HepG2 (cell line): ENCODE measurements at regions not wholly inside any gene's neighbourhood (a gene's known extent, or its start where the extent isn't known, plus 50 kb on each side); places are given as distances from the start of the nearest gene placed in this dataset.

Experiments
- CTCF ChIP-seq: sonication (generic); formaldehyde crosslinking; IDR thresholded peaks from 2 replicates; pipeline ENCODE4 v1.5.0; 2020; ENCODE audit warnings: mild to moderate bottlenecking, missing genetic modification reagents, moderate library complexity
- EHMT2 ChIP-seq: fragments of 200-600 bp; sonication (generic); IDR thresholded peaks from 2 replicates; pipeline ENCODE4 v1.7.0; 2017; ENCODE audit warnings: antibody characterized with exemption, low read depth, low read length, borderline replicate concordance
- THRA ChIP-seq: sonication (generic); formaldehyde crosslinking; IDR thresholded peaks from 2 replicates; pipeline ENCODE4 v1.4.0; 2020; ENCODE audit warnings: missing genetic modification reagents, borderline replicate concordance
- ZFX ChIP-seq: sonication (generic); formaldehyde crosslinking; IDR thresholded peaks from 2 replicates; pipeline ENCODE4 v1.4.0; 2020; ENCODE audit warnings: mild to moderate bottlenecking, low read depth, missing genetic modification reagents, moderate library complexity

- TF ChIP-seq CTCF (CRISPR knock-in tag), result no peak
- no peak for TF ChIP-seq EHMT2
- no peak for TF ChIP-seq ZFX (CRISPR knock-in tag)
- no peak for TF ChIP-seq THRA
Observed at GRCh38 chr2:188158337-188159100, 133.2 kb upstream of the GULP1 start.
